WI38 (cell line): ENCODE measurements at regions not wholly inside any gene's neighbourhood (a gene's known extent, or its start where the extent isn't known, plus 50 kb on each side); places are given as distances from the start of the nearest gene placed in this dataset.

ENCODE experiments used
- H3K4me3 ChIP-seq: 2 replicates; pipeline ENCODE4 v1.5.1; 2011; ENCODE audit warnings: low read depth, mild to moderate bottlenecking, control low read depth, low read length
- CTCF ChIP-seq: IDR thresholded peaks from 2 replicates; pipeline ENCODE4 v1.5.1; 2012; ENCODE audit warnings: low read depth, mild to moderate bottlenecking, control low read depth, low read length

GRCh38 chr10:14413523-14413922 lies 82.8 kb upstream of the FRMD4A start:
- TF ChIP-seq CTCF = no peak
- H3K4me3 ChIP-seq = no peak overlapping the region

- H3K4me3 ChIP-seq = no peak overlapping the region
- TF ChIP-seq CTCF = no peak
Measured at GRCh38 chr10:14412624-14413023, 81.9 kb upstream of the FRMD4A start.

GRCh38 chr10:14409856-14410458 lies 79.2 kb upstream of the FRMD4A start:
- no peak for TF ChIP-seq CTCF
- no peak overlapping the region for H3K4me3 ChIP-seq

- no peak for TF ChIP-seq CTCF
- no peak overlapping the region for H3K4me3 ChIP-seq
Measured at GRCh38 chr10:14409247-14409646, 78.5 kb upstream of the FRMD4A start.

- H3K4me3 ChIP-seq = no peak overlapping the region
- TF ChIP-seq CTCF = no peak
Measured at GRCh38 chr10:14408139-14408538, 77.4 kb upstream of the FRMD4A start.

GRCh38 chr10:14407567-14407966 lies 76.8 kb upstream of the FRMD4A start:
- no peak for TF ChIP-seq CTCF

GRCh38 chr10:14405076-14406065 lies 74.6 kb upstream of the FRMD4A start:
- TF ChIP-seq CTCF = no peak
- no peak overlapping the region for H3K4me3 ChIP-seq

More at GRCh38 chr10:14407567-14407966, 76.8 kb upstream of the FRMD4A start:
- H3K4me3 ChIP-seq = no peak overlapping the region
